ENCODE measurements at regions not wholly inside any gene's neighbourhood (a gene's known extent, or its start where the extent isn't known, plus 50 kb on each side); places are given as distances from the start of the nearest gene placed in this dataset.

GRCh38 chr4:59412739-59413138, 1787.4 kb upstream of the ADGRL3 start:
- TF ChIP-seq, protein P1, sequence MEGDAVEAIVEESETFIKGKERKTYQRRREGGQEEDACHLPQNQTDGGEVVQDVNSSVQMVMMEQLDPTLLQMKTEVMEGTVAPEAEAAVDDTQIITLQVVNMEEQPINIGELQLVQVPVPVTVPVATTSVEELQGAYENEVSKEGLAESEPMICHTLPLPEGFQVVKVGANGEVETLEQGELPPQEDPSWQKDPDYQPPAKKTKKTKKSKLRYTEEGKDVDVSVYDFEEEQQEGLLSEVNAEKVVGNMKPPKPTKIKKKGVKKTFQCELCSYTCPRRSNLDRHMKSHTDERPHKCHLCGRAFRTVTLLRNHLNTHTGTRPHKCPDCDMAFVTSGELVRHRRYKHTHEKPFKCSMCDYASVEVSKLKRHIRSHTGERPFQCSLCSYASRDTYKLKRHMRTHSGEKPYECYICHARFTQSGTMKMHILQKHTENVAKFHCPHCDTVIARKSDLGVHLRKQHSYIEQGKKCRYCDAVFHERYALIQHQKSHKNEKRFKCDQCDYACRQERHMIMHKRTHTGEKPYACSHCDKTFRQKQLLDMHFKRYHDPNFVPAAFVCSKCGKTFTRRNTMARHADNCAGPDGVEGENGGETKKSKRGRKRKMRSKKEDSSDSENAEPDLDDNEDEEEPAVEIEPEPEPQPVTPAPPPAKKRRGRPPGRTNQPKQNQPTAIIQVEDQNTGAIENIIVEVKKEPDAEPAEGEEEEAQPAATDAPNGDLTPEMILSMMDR (conservative IDR thresholded peaks at IDR 0.05; ENCODE audit: low read depth, low read length), result no peak
- no peak for TF ChIP-seq EZH2 (IDR thresholded peaks at IDR 0.05; ENCODE audit: borderline replicate concordance, low read depth, low read length, poor library complexity, severe bottlenecking)
